GM19468 (cell line): ENCODE measurements at regions not wholly inside any gene's neighbourhood (a gene's known extent, or its start where the extent isn't known, plus 50 kb on each side); places are given as distances from the start of the nearest gene placed in this dataset.
"Not testable (repeated sequence)": the region's sequence is repeated elsewhere in the genome, so short reads cannot be mapped to it uniquely, and the experiment has no call there.

Experiments
- ATAC-seq: cut with Tn5 transposase; IDR thresholded peaks from one replicate; pipeline ENCODE4 v1.9.1; 2021; ENCODE audit warnings: mild to moderate bottlenecking, moderate library complexity, moderate number of reproducible peaks; ENCODE audit not compliant: unreplicated experiment; ENCODE audit errors: extremely low read depth

DNA sequence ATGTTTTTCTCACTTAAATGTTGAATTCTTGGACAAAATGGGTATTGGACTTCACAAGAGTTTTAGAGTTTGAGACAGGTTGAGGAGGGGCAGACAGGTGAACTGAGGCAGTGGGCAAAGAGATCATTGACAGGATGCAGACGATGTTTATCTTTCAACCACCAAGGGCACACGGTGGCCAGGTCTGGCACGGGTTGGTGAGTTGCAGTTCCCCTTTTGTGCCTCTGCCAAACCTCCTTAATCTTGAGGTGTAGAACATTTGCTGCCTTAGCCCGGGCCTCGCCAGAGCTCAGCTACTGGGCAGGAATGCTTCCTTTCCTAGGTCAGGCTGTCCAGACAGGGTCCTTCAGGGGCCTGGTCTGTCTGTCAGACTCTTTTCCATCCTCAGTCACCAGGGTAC, 567.4 kb upstream of the SOX9 start:
- ATAC-seq = no peak

DNA sequence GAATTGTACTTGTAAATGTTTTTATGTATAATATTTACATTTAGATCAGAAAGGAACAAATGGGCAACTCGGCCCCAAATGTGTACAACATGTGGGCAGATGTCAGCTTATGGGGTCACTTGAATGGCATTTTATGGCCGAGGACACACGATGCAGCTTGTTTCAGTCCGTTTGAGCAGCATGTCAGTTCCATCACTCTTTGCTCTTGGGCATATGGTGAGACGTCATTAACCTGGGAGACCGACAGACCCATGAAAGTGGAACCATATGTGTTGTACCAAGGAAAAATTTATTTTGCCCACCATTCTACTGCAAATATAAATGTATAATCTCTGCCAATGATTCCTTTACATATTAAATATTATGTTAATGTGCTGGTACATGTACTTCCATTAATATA, 561.9 kb upstream of the SOX9 start:
- no peak for ATAC-seq

DNA sequence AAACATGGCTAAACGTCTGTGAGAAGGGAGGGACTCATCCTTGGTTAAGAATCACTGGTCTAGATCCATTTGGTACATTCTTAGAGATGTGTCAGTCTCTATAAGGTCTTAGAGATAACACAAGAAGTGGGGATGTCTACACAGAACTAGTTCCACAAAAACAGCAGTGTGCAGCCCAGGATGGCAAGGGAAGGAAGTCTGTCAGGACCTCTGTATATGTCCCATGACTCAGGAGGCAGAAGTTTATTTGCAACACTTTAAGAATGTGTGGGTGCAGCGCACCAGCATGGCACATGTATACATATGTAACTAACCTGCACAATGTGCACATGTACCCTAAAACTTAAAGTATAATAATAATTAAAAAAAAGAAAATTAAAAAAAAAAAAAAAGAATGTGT, 548.5 kb upstream of the SOX9 start:
- ATAC-seq = no peak

DNA sequence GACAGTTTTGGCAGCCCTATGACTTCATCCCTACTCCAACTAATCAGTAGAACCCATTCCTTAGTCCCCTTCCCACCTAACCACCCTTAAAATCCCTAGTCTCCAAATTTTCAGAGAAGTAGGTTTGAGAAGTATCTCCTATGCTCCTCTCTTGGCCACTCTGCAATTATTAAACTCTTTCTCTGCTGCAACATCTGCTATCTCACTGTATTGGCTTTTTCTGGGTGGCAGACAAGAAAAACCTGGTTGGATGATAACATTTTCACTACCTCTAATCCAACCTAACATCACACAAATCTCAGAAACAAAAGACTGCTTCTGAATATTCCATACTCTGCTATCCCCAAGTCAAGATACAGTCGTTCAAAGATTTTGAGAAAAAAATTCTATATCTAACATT, 542.4 kb upstream of the SOX9 start:
- no peak for ATAC-seq

DNA sequence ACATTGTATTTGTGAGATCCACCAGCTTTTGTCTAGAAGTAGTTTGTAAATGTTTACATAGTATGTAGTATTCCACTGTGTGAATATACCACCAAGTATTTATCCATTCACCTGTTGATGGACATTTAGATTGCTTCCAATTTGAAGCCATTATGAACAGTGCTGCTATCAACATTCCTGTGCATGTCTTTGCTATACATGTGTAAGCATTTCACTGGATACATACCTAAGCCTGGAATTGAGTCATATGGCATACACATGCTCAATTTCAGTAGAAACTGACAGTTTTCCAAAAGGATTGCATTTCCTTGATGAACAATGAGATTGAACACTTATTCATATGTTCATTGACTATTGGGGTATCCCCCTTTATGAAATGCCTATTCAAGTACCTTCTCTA, 540.6 kb upstream of the SOX9 start:
- ATAC-seq = no peak

DNA sequence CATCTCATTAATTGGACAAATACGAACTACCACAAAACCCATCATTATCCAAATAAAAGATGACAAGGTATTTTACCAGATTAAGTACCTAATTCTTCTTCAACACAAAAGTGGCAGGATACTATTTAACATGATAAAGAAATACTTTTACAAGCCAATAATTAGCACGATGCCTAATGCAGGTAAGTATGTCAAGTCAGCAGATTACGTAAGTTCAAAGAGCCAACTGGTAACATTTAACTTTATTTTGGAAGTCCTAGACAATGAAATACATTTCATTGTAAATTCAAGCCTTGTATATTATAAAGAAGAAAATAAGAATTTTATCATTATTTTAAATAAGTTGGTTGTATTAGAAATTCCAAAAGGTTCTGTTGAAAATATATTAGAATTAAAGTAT, 535.3 kb upstream of the SOX9 start:
- no peak for ATAC-seq

DNA sequence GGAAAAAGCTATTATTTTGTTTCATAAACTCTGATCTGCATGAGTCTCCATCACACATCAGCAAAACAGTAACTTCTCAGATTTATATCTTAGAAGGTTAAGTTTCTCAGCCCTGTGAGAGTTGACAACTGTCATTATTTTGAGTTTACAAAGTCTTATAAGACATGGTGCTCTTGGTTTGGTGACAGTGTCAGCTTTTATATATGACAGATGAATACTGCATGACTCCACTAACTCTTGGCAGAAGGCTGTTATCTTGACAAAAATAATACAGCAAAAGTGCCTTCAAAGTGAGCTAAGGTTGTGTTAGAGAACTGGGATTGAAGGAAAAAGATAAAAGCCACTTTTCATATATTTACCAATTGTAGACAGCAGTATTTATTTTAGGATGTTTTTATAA, 528.4 kb upstream of the SOX9 start:
- ATAC-seq = no peak

DNA sequence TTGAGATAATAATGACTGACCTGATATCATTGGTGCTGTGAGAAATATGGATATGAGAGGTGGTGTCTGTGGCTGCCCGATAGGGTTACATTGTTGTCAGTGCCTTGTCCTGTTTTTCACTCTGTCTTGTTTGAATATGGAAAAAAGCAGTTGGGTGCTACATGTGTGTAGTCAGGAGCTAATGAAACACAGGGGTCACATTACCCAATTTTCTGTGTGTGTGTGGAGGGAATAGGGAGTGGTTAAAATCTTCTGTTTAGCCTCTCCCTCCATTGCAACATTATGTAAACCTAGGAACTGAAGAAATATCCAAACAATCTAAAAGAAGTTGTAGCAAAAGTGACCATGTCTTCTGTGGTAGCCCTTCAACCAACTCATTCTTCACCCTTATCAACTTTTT, 527.7 kb upstream of the SOX9 start:
- no peak for ATAC-seq

- ATAC-seq = not testable (repeated sequence)
Measured at GRCh38 chr17:71599583-71599982, 521.2 kb upstream of the SOX9 start.

DNA sequence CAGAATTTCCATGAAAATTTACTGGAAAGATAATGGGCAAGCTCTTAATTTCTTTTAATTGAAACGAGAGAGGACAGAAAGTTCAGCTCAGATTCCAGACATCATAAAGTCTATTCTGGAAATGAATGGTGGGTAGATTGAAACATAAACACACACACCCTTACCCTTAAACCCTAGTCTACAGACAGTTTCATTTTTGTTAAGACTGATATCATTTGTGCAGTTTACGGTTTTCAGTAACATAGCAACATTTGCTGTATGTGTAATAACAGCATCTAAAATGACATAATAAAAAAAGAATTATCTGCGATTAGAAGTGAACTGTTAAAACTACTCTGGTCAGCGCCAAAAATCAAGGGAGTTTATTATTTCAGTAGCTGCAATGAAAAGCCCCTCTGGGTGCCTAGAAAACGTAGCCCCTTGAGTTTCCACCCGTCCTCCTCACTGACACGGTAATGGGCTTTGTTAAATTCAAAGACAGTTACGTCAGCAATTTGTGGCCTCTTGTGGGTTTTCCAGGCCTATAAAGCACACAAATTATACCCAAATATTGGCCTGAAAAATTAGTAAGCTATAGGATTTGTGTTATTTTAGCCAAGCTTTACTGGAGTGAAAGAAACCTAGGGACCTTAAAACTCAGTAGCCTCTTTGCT, 520.6 kb upstream of the SOX9 start:
- no peak for ATAC-seq

DNA sequence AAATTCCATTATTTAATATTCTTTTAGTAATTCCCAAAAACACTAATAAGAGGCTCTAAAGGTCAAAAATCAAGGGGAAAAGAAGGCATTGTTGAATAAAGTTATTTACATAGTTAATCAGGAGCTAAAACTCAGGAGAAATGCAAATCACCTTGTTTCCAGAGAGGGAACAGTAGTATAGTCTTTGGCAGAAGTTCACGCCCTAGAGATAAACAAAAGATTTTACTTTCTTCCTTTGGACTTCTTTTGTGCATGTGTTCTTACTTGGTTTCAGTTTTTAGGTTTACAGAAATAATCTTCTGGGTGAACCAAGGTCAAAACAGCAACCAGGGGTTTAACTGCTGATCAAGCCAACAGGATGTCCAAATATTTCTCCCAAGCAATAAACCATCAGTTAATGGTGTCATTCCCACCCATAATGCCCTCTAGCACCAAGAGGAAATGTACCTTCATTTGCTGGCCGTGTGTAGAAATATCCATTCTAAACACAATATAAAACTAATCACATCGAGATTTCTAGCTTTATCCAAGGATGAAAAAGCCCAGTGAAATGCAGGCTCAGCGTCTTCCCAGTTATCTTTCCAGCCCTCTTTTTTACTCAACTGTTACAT, 518.8 kb upstream of the SOX9 start:
- ATAC-seq = no peak

- ATAC-seq = no peak
Measured at GRCh38 chr17:71613996-71614395, 506.8 kb upstream of the SOX9 start.

- ATAC-seq = no peak
Measured at GRCh38 chr17:71615820-71616219, 505.0 kb upstream of the SOX9 start.

DNA sequence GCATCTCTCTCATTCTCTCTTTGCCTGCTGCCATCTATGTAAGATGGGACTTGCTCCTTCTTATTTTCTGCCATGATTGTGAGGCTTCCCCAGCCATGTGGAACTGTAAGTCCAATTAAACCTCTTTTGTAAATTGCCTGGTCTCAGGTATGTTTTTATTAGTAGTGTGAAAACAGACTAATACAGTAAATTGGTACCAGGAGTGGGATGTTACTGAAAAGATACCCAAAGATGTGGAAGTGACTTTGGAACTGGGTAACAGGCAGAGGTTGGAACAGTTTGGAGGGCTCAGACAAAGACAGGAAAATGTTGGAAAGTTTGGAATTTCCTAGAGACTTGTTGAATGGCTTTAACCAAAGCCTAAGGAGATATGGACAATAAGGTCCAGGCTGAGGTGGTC, 503.1 kb upstream of the SOX9 start:
- not testable (repeated sequence) for ATAC-seq

DNA sequence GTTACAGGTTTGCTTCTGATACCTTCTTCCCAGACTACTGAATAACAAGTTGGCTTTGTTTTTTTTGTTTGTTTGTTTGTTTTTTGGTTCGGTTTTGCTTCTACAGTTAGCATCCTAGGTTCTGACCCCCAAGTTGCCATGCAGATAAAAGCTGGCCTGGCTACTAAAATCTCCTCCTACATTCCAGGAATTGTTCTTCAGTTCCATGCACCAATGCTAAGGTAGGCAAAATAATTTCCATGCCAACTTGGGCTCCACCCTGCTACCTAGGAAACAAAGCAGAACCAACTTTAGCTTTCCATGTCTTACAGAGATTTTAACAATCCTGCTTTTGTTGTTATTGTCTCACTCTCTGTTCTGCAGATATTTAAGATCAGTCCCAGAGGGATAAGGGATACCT, 495.5 kb upstream of the SOX9 start:
- no peak for ATAC-seq

GRCh38 chr17:71628306-71628705, 492.5 kb upstream of the SOX9 start:
- ATAC-seq = no peak

GRCh38 chr17:71631483-71631882, 489.3 kb upstream of the SOX9 start:
- no peak for ATAC-seq

DNA sequence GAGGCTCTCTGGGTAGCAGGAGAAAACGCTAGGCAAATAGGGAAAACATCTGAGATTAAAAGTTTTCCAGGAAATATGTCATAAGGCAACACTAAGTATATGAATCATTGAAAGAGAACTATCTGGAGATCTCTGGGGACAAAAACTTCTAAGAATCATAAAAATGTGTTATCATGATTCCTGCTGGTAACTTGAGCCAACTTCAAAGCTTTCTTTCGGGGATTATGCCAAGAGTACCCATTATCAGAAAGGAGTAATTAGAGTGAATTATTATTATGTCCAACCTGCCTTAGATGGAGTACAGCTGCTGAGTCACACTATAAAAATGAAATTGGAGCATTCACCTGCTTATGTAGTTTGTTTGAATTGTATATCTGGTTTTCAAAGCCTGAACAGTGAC, 488.5 kb upstream of the SOX9 start:
- ATAC-seq = no peak

- no peak for ATAC-seq
Measured at GRCh38 chr17:71633391-71633849, 487.4 kb upstream of the SOX9 start.

- ATAC-seq = no peak
Measured at GRCh38 chr17:71634376-71634775, 486.4 kb upstream of the SOX9 start.

- ATAC-seq = no peak
Measured at GRCh38 chr17:71635187-71635586, 485.6 kb upstream of the SOX9 start.

- ATAC-seq = no peak
Measured at GRCh38 chr17:71636644-71637043, 484.2 kb upstream of the SOX9 start.
